ENCODE measurements at regions not wholly inside any gene's neighbourhood (a gene's known extent, or its start where the extent isn't known, plus 50 kb on each side); places are given as distances from the start of the nearest gene placed in this dataset.

DNA sequence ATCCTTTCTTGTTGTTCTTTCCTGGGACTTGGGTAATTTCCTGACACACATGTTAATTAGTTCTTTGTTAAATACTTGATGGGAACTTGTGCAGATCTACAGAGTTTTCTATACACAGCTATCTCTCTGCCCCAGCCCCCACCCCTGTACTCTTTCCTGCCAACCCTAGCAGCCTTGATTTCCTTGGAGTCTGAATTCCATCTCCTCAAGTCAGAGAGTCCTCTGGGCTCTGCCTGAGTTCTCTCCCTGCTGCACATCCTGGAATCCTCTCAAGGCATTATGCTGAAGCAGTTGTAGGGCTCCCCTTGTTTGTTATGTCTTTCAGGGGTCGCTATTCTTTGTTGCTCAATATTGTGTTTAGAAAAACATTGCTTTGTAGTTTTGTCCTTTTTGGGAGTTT, 384.7 kb downstream of the RPS6KC1 start:
- TF ChIP-seq POLR2A (IDR thresholded peaks at IDR 0.05) (no peak), CTCF (IDR thresholded peaks at IDR 0.05) (no peak)
